Hematopoietic multipotent progenitor cell treated with erythropoietin and hydrocortisone succinate and interleukin-3 and kit ligand, for 4 days (in vitro differentiated cells): ENCODE measurements at regions not wholly inside any gene's neighbourhood (a gene's known extent, or its start where the extent isn't known, plus 50 kb on each side); places are given as distances from the start of the nearest gene placed in this dataset.

Experiments
- DNase-seq: peaks from one replicate; pipeline ENCODE4 v3.0.0-alpha.2; 2015

DNA sequence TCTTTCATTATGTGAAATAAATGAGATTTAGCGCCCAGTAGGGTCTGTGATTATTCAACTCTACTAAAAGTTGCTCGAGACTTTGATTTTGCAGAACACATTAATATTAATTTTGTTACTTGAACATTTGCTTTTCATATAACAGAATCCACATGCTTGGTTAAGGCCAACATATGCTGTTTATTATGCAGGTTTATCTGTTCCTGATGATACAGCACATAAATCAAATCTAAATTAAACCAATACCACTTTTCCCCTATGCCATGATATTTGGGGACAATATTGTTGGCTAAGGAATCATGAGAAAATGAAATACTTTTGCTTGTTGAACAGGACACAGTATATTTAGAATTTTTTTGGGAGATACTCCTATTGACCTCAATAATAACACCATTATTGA lies 291.1 kb downstream of the USP25 start:
- DNase-seq, result no peak

DNA sequence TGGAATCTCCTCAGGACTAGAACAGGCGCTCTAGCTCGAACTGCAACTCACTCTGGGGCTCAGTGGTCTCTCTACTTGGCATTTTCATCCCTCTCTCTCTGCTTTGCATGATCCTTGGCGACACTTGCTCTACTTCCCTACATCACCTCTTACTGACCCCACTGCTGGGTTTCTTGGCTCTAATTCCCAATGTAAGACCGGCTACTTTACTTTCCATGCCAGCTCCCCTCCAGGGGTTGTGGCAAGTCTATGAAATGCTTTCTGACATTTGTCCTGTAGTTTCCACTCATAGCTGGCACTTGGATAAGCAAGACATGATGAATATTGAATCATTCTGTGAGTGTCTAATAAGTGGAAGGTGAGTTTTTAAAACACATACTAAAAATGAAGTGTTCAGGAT lies 292.3 kb downstream of the USP25 start:
- no peak for DNase-seq

DNA sequence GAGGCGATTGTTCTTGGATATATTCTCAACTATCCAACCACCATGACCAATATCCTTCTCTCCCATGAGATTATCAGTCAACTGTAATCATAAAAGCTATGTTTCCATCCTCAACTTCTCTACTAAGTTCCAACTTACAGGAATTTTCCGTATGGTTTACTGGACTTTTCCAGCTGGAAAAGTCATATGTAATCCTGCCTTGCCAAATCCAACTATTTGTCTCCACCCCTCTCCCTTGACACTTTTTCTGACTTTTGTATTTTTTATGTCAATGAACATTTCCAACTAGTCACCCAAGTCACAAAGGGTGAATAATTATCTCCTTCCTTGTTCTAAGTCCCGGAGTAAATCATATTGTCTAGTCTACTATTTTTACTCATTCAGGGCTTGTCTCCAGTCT lies 293.1 kb downstream of the USP25 start:
- no peak for DNase-seq

DNA sequence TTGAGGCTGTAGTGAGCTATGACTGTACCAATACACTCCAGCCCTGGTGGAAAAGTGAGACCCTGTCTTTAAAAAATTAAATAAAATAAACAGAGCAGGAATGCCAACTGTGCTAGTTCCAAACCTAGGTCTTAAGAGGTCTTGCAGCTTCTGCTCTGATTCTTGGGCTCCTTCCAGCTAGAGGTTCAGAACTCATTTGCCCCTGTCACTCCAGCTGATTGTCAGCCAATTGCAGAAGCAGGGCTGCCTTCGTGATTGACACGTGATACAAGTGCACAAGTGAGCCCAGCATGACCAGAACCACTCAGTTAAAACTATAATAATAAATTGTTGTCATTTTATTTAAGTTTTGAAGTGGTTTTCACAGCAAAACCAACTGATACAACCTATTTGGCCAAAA lies 298.4 kb downstream of the USP25 start:
- no peak for DNase-seq

DNA sequence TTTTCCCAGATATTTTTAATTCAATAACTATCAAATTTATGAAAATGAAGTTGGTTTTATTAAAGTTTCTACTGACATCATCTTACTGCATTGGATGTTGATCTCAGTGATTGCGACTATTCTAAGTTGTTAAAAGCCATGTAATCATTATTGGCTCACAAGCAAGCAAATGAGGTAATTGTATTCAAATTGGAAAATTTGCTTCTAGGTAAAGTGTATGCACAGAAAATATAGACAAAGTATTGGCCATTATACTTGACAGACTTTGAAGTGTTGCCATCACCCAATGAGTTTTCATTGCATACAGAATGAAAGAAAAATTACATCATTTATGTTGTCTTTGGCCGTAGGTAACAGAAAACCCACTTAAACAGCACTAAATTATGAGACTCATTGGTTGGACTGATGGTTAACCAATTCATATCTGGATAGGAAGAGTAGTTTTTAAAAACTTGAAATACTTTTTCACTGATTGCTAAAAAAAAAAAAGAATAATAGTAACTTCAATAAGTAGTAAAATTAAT lies 299.2 kb downstream of the USP25 start:
- DNase-seq, result no peak

DNA sequence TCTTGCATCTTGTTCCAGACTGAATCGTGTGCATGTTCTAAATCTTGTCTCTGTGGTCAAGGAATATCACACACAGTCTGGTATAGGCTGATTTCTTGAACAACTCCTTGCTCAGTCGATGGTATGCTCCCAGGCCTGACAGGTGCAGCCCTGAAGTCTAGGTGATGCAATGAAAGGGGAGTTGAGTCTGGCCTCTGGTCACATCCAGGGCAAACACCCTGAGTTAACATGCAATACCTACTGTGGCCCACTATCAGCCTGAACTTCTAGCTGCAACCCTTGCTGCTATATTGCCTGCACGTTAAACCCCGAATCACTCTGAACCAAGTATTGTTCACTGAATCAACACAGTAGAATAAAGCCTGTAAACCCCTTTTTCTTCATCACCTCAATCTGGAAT lies 303.4 kb downstream of the USP25 start:
- no peak for DNase-seq

DNA sequence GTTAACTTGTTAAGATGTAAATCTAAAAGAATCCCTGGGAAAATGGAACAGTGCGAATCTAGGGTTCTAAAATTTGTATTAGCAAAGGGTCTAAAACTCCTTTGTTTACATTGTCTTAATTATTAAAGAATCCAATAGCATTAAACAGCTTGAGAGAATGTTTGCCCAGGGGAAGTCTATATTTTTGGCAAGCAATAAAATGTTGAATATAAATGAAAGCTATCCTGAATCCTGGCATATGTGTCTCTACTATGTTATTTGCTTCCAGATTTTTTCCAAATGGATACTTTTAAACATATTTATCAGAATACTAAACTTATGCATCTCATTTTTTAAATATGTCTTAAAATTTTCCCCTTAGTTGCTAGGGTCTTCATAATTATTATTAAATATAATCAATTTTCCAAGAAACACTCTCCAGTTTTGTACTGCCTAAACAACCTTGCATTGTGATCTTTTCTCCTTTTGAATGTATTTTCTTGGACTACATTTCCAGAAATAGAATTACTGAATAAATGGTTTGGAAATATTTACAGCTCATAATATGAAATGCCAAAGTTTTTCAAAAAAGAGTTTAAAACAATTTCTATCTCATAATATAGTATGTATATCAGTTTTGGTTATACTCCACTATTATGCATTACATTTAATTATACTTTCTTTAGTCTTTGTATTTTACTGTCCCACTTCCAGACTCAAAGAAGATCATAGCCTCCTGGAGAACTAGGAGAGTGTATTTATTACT lies 304.8 kb downstream of the USP25 start:
- no peak for DNase-seq

DNA sequence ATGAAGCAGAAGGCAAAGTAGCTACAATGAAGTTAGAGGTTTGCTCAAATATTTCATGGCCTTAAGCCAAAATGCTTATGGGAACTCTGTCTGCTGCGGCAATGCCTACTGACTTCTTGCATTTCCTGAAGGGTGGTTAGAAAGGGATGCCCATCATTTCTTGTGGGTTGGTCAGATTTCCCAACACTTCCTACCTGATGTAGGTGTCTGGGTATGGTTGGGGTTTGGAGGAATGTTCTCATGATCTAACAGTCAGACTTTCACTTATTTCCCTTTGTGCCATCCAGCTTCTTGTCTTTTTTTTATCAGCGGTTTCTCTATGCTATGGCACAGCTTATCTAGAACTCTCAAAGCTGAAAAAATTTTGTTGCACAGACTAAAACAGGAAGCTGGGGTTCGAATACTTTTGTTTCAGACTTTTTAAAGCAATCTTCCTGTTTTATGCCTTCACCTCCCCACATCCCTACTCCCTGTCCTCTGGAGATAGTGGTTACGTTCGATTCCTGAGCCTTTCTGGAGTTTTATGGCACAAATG lies 307.7 kb downstream of the USP25 start:
- peak; percentile 87 for DNase-seq

DNA sequence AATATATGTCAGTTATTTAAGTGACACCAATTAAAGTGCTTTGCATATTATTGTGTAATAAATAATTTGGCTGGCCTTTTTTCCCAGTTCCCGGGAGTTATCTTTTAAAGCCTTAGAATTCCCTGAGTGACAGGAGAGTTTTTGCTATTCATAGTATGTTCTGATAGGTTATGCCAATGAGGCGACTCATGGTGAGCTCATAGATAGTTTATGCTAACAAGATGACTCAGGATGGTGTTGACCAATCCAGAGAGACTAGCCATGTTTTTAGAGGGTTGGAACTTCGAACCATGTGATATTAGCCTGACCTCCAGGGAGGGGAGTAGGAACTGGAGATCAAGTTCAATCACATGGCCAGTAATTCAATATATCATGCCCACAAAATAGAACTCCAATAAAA lies 310.8 kb downstream of the USP25 start:
- no peak for DNase-seq

DNA sequence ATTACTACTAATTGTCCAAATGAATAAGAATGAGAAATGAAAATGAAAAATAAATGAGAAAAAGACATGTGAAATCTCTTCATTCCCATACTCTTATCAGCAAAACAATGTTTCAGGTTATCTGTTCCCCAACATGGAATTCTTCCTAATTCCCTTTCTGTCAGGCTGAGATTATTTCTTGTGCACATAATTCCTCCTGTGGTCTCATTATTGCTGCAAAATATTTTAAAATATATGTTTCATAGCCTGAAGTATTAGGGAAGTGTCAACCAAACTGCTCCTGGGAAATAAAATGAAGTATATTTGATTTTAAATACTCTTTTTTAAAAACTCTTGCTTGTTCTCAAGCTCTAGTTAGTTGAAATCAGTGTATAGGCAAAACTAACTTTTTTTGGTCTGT lies 314.9 kb downstream of the USP25 start:
- no peak for DNase-seq

DNA sequence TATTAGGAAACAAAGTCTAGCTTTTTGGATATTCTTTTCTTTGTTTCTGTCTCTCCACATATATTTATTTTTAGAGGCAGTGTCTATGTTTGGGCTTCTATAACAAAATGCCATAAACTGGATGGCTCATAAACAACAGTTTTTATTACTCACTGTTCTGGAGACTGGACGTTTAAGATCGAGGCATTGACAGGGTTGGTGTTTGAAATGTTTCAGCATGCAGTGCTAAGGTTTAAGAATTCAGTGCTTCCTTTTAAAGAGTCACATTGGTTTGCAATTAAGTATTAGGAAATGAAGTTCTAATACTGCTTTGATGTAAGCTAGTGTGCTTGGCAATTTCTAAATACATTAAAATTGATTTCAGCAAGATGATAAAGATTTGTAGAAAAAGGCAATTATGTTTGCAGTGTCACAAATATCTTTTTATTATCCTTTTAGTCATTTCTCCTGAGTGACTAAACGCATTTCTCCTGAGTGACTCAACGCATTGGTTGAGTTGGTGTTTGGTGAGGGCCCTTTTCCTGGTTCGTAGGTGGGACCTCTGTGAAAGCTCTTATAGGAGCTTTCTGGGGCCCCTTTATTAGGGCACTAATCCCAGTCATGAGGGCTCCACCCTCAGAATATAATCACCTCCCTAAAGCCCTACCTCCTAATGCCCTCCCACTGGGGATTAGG lies 317.0 kb downstream of the USP25 start:
- DNase-seq, result no peak

DNA sequence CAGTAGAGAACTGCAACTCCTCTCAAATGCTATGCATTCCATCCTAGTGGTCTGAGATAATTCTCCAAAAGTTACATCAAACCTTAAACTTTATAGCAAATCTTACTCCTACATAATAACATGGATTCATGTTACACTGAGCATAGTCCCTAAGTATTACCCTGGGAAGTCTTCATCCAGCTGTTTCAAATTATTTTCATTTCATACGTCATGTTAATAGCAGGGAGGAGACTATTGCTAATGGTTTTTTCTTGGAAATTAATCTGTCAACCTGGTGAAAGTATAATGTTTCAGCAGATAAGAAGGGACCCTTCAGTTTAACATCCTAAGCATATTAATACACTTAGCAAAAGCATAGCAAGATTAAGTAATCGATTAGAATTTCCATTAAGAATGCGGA lies 318.1 kb downstream of the USP25 start:
- DNase-seq, result no peak

DNA sequence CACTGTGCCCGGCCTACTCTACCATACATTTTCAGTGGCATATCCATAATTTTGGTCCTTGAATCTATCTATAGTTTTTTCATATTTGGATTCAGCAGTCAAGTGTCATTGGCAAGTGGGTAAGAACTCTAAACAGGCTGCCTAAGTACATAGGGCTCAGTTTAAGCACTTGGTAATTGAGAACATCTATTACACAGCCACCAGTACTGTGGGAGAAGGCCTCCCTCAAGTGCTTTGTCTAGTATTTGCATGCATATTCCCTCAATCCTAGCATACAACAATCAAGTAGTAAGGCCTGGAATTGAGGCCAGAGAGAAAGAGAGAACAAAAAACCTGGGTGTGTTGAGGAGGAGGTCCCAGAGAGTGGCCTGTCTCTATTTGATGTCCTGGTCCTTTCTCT lies 325.2 kb downstream of the USP25 start:
- DNase-seq, result no peak

DNA sequence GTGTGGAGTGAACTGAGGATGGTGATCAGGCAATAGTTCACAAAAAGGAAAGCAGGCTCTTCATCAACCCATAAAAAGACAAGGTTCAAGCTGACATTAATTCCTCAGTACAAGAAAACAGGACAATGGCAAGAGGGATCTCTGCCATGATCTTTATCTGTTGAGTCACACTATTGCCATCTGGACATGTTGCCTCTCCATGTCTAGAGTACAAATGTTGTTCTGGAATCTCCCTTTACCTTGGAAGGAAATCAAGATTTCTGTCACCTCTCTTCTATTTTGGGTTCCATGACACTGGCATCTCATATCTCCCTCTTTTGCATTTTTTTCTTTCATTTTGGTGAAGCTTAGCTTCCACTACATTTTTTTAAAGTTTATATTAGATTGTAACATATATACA lies 329.1 kb downstream of the USP25 start:
- no peak for DNase-seq

DNA sequence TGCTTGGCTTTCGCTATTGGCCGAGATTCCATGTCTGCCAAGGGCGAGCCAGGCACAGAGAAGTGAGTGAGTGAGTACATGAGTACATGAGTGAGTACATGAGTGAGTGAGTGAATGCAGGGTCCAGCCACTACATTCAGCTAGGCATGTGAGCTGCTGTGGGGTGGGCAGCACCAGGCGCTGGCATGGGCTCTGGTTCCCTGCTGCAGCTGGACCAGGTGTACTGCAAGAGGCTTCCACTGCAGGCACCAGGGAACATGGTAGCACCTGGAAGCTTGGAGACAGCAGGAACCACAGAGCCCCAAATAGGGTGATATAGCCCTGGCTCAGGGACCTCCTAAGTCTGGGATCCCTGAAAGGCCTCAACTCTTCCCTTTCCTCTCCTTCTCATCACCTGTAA lies 330.2 kb downstream of the USP25 start:
- no peak for DNase-seq

DNA sequence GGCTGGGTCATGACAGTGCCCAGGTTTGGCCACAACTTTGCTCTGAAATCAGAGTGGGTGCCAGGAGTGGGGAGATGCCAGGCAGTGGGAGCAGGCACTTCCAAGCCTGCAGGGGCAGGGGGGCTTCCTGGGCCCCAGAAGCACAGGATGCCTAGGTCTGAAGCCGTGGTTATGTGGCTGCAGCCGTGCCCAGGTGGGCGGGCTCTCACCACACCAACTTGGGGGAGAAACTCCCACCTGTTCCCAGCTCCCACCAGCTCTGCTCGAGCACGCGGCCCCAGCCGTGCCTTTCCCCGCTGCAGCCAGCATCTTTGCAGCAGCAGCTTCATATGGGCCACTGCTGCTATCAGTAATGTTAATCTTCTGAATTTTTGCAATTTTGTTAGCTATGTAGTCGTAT lies 331.4 kb downstream of the USP25 start:
- DNase-seq, result no peak

DNA sequence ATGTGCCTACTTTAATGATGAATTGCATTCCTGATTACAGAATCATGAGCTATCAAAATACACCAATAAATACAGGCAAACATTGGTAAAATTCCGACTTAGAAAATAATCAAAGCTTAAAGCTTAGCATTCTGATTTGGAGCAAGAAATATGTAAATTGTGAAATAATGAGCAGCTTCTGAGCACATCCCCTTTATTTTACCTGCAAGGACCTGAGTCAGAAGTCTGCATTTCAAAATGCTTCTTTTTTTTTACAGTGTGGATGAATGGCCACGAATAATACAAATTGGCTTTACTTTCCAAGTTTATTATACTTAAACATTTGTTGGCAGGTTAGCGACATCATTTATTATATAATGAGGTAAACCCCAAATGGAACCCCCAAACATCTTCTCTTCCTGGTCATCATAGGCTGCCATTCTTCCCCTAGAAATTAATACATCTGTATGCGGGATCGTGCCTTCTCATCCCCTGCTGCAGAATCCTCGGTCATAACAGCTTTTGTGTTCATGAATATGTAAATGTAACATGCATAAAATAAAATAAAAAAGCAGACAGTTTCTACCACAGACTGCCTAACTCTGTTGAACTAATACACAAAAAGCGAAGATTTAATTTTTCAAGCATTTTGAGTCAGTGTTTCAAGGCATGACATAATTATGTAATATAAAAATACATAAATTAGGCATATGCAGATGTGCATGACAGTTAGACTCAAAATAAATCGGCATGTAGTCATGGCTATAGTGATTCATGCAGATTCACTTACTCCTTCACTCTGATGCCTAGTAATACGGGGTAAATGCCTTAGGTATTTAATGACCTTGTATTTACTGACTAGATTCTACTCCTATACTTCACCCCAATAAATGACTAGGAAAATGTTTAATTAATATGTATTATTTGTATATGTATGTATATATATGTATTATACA lies 339.7 kb downstream of the USP25 start:
- DNase-seq, result no peak

DNA sequence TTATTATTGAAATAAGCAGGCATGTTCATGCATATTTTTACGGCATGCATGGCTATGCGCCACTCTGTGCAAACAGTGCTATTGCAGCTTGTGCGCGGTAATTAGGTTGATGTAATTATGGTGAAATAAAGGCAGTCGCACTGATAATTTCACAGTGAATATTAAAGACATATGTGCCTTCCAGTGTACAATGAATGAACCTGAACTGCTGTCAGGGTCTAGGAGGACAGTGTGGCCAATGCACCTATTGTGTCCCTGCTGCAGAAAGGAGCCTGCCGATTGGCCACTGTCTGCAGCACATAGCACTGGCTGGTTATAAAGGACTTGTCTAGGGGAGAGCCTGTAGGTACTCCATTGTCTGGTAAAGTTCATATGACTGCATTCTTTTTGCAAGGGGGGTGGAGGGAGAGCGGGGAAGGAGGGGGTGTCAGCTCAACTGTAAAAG lies 340.4 kb downstream of the USP25 start:
- DNase-seq, result no peak

DNA sequence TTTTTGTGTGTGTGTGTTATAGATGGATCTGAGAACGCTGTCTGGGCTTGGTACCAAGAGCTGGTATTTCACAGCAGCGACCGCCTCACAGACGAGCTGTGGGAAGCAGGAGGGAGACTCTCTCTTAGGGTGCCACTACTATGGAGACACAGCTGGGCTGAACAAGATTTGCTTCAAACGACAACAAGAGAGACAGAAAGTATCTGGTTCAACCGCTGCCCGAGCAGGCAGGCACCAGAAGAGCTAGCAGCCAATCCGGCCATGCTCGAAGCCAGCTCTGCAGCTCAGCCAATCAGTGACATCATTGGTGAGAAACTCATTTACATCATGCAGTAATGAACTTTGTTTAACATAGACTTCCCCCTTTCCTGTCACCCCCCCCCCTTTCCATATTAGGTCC lies 341.3 kb downstream of the USP25 start:
- DNase-seq, result no peak

DNA sequence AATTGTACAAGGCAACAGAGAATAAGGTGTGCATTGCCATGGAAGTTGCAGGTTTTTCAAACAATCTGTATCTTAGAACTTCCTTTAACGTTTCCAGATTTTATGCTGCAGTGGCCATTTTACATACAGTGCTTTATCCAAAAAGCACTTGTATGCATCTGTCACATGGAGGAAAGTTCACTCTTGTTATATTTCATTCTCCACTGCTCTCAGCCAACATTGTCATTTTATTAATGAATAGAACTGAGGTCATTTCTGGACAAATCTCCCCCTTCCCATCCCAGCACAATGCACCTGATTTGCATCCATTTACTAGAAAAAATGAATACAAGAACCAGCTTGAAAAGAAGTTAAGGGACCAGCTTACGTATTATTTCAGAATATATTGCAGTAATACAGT lies 342.0 kb downstream of the USP25 start:
- no peak for DNase-seq

DNA sequence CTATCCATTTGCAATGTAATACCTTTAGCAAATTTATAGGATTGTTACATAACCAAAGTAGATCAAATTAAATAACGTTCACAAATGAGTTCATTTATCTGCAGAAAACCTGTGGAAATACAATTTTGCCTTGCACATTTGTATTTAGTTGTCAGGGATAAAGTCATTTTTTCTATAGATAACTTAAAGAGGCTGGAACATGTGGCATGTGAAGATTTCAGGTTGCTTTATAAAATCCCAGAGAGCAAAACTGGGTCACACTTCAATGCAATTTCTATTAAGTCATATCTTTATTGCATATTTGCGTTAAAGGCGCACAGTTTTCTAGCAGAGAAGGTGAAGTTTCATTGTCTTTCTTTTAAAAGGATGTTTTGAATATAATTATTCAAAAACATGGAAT lies 342.4 kb downstream of the USP25 start:
- no peak for DNase-seq

DNA sequence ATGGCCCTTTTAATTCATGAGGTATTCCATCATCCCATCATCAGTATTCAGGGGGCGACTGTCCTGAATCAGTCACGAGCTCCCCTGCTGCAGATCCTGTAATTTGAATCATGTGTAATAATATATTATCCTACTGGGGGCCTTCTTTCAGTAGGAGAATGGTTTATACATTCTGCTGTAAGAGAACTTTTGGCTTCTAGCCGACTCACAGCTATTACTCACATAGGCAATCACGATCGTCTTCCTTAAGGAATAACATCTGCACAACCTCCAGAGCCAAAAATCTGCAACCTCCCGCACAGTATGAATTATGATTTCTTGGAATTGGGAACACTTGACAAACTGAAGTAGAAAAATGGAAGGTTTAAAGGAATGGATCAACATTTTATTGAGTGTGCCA lies 343.0 kb downstream of the USP25 start:
- no peak for DNase-seq

DNA sequence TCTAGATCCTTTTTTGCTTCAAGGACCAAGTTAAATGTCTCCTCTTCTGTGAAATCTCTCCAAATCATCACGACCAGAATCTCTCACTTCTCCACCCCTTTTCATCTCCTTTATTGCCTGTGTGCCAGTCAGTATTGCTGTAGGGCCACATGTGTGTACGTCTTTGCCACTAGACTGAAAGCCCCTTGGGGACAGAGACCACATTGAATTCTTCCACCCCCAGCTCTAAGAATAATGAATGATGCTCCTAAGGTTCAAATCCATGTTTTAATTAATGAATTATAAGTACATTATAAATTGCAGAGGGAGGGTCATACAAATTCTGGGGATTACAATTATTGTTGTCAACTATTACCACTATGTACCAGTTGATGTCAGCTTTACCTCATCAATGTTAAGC lies 343.8 kb downstream of the USP25 start:
- DNase-seq, result no peak
